ENCODE measurements at regions not wholly inside any gene's neighbourhood (a gene's known extent, or its start where the extent isn't known, plus 50 kb on each side); places are given as distances from the start of the nearest gene placed in this dataset.

GRCh38 chr6:53413326-53413725 lies 64.6 kb upstream of the ELOVL5 start:
- TF ChIP-seq EP300 (IDR thresholded peaks at IDR 0.05; ENCODE audit: low read depth) (no peak), POLR2AphosphoS5 (IDR thresholded peaks at IDR 0.05) (no peak), POLR2A (IDR thresholded peaks at IDR 0.05) (no peak)
- TF ChIP-seq, protein P1, sequence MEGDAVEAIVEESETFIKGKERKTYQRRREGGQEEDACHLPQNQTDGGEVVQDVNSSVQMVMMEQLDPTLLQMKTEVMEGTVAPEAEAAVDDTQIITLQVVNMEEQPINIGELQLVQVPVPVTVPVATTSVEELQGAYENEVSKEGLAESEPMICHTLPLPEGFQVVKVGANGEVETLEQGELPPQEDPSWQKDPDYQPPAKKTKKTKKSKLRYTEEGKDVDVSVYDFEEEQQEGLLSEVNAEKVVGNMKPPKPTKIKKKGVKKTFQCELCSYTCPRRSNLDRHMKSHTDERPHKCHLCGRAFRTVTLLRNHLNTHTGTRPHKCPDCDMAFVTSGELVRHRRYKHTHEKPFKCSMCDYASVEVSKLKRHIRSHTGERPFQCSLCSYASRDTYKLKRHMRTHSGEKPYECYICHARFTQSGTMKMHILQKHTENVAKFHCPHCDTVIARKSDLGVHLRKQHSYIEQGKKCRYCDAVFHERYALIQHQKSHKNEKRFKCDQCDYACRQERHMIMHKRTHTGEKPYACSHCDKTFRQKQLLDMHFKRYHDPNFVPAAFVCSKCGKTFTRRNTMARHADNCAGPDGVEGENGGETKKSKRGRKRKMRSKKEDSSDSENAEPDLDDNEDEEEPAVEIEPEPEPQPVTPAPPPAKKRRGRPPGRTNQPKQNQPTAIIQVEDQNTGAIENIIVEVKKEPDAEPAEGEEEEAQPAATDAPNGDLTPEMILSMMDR (IDR thresholded peaks at IDR 0.05): no peak
